Psoas muscle (tissue), 7 donors: ENCODE measurements at regions not wholly inside any gene's neighbourhood (a gene's known extent, or its start where the extent isn't known, plus 50 kb on each side); places are given as distances from the start of the nearest gene placed in this dataset.
"Not testable (repeated sequence)": the region's sequence is repeated elsewhere in the genome, so short reads cannot be mapped to it uniquely, and the experiment has no call there.

Experiments used
- ATAC-seq, 4 donors: fragments of 200-7000 bp; cut with Tn5 transposase; one replicate each; pipeline ENCODE4 v1.9.1; 2020; ENCODE audit warnings: moderate library complexity in 3 of 4, mild to moderate bottlenecking in 2 of 4
- DNase-seq, 2 donors: peaks; one replicate each; pipeline ENCODE4 v3.0.0-alpha.2; 2020
- H3K27ac ChIP-seq: fragments of 200-600 bp; one replicate; pipeline ENCODE4 v1.8.0; 2022
- H3K27me3 ChIP-seq, 3 donors: fragments of 200-600 bp in 1 of 3; one replicate each; pipeline versions ENCODE4 v1.6.1 to v1.8.0; 2013 to 2022; ENCODE audit warnings: low read length in 2 of 3, mild to moderate bottlenecking in 2 of 3, moderate library complexity in 1 of 3; ENCODE audit not compliant: insufficient read depth in 3 of 3
- H3K36me3 ChIP-seq, 2 donors: fragments of 200-600 bp in 1 of 2; one replicate each; pipeline versions ENCODE4 v1.6.1 to v1.8.0; 2013 to 2022; ENCODE audit warnings: low read depth in 1 of 2, mild to moderate bottlenecking in 1 of 2, moderate library complexity in 1 of 2; ENCODE audit not compliant: insufficient read depth in 1 of 2
- H3K4me1 ChIP-seq: fragments of 200-600 bp; one replicate; pipeline ENCODE4 v1.8.0; 2022
- H3K4me3 ChIP-seq: fragments of 200-600 bp; one replicate; pipeline ENCODE4 v1.8.0; 2022; ENCODE audit warnings: mild to moderate bottlenecking
- H3K9me3 ChIP-seq: fragments of 200-600 bp; one replicate; pipeline ENCODE4 v1.8.0; 2022
- WGBS, 3 donors: extraction: QIAGEN DNeasy Blood & Tissue Kit; methylation state at CpG; one replicate each; pipeline versions ENCODE4 v1.1.6 to v1.1.7; 2013; 5-methylcytosine and 5-hydroxymethylcytosine counted together
- intact Hi-C, 2 donors: fragments of 100-400 bp; cut with DNase I; formaldehyde crosslinking; loops; one replicate each; pipeline versions ENCODE4 v1.11.0 to v1.14.2; 2022
- TF ChIP-seq, protein P1 (sequence below): fragments of 200-600 bp; IDR thresholded peaks from one replicate; pipeline ENCODE4 v1.8.0; 2022; ENCODE audit warnings: antibody characterized with exemption
- donor health status: healthy with polysubstance abuse.
- donor health status: DM: no; HTN: no; CAD: no; lungs with moderate emphysema.
- donor health status: Bipolar disorder and iron deficiency.
- donor health status: healthy.
- donor health status: DM: yes; HTN: yes; CAD: no.
- donor health status: DM: no; HTN: no; CAD: no.
- donor health status: DM: yes; HTN: yes; CAD: no.

DNA sequence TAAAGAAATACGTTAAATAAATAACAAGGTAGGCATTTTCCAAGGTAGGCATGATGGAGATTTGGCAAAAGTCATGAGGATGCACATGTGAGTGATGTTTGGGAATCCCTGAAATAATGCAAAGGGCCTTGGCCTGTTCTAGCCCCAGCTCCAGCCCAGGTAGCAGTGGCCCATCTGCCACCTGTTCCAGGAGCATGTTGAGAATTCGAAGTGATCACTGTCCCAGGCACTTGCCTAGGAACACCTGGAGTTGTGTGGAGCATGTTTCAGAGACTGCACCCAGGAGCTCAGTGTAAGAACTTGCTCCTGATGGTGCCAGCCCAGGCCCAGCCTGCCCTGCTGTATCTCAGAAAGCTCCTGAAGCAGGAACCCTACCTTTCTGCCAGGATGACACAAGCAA lies 201.4 kb downstream of the NPIPB11 start:
- WGBS, 3 donors, result 89 to 98% (median 96%) methylated on average over 2 of the region's 2 CpGs
- H3K27ac ChIP-seq, H3K4me3 ChIP-seq, H3K9me3 ChIP-seq, H3K4me1 ChIP-seq, H3K36me3 ChIP-seq, H3K27me3 ChIP-seq, intact Hi-C loops, ATAC-seq, DNase-seq: not testable (repeated sequence)

GRCh38 chr16:29204806-29205135 lies 201.7 kb downstream of the NPIPB11 start:
- Histone ChIP-seq H3K27me3 (no peaks in the 10 kb centered on the region), H3K27ac (no peak overlapping the region), H3K9me3 (no peaks in the 10 kb centered on the region), H3K4me1 (no peaks in the 10 kb centered on the region), H3K4me3 (no peak overlapping the region), H3K36me3 (no peaks in the 10 kb centered on the region)
- DNase-seq (no peak), ATAC-seq (no peak)
- TF ChIP-seq, protein P1, sequence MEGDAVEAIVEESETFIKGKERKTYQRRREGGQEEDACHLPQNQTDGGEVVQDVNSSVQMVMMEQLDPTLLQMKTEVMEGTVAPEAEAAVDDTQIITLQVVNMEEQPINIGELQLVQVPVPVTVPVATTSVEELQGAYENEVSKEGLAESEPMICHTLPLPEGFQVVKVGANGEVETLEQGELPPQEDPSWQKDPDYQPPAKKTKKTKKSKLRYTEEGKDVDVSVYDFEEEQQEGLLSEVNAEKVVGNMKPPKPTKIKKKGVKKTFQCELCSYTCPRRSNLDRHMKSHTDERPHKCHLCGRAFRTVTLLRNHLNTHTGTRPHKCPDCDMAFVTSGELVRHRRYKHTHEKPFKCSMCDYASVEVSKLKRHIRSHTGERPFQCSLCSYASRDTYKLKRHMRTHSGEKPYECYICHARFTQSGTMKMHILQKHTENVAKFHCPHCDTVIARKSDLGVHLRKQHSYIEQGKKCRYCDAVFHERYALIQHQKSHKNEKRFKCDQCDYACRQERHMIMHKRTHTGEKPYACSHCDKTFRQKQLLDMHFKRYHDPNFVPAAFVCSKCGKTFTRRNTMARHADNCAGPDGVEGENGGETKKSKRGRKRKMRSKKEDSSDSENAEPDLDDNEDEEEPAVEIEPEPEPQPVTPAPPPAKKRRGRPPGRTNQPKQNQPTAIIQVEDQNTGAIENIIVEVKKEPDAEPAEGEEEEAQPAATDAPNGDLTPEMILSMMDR, result no peak
- intact Hi-C loops, result no loop called here
- 86 to 98% (median 93%) methylated on average over 6 of the region's 6 CpGs for WGBS, 3 donors

GRCh38 chr16:29203933-29204805 lies 202.3 kb downstream of the NPIPB11 start:
- H3K36me3 ChIP-seq, intact Hi-C loops, H3K27ac ChIP-seq, ATAC-seq, H3K4me3 ChIP-seq, H3K27me3 ChIP-seq, DNase-seq, H3K9me3 ChIP-seq, H3K4me1 ChIP-seq: not testable (repeated sequence)
- WGBS, 3 donors, result 82 to 90% (median 87%) methylated on average over 17 to 19 of the region's 19 CpGs

DNA sequence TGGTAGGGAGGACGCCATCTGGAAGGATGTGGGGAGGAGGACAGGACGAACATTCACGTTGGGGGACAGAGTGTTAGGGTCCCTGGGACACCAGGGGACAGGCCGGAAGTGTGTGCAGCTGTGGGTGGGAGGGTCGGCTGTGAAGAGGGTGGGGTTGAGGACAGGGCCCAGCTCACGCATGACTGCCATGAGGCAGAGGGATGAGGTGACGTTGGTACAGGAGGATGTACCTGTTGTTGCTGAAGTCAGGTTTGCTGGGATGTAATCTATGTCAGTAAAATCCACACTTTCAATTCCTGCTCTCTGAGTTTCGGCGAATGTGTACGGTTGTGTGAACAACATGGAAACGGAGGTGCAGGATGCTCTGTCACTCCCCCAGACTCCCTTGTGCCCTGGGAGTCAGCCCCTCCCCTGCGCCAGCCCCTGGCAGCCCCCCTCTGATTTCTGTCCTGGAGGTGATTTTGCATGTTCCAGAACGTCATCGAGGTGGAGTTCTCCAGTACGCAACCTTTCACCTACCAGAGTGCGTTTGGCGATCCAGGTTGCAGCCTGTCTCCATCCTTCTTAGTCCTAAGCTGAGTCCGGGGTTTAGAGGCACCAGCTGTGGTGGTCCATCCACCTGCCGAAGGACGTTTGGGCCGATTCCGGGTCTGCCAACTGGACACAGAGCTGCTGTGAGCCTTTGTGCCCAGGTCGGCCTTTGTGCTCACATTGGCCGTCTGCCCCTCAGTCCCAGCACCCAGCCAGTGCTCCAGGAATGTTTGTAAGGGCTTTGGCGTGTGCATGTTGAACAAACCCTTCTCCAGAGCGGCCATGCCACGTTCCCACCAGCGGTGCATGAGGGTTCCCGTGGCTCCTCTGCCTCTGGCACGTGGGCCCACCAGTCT lies 203.2 kb downstream of the NPIPB11 start:
- H3K36me3 ChIP-seq, H3K9me3 ChIP-seq, H3K27ac ChIP-seq, ATAC-seq, H3K4me1 ChIP-seq, DNase-seq, H3K4me3 ChIP-seq, H3K27me3 ChIP-seq, intact Hi-C loops: not testable (repeated sequence)
- WGBS, 3 donors, result 78 to 86% (median 81%) methylated on average over 28 to 30 of the region's 30 CpGs

GRCh38 chr16:29202642-29203041 lies 203.9 kb downstream of the NPIPB11 start:
- DNase-seq, H3K9me3 ChIP-seq, H3K36me3 ChIP-seq, H3K27ac ChIP-seq, ATAC-seq, H3K4me1 ChIP-seq, H3K27me3 ChIP-seq, intact Hi-C loops, H3K4me3 ChIP-seq: not testable (repeated sequence)
- WGBS, 3 donors, result 51 to 66% (median 52%) methylated on average over 9 to 10 of the region's 10 CpGs

- WGBS, 3 donors, result 36 to 59% (median 40%) methylated on average over 6 to 8 of the region's 8 CpGs
- H3K27me3 ChIP-seq, H3K36me3 ChIP-seq, H3K27ac ChIP-seq, H3K9me3 ChIP-seq, H3K4me1 ChIP-seq, intact Hi-C loops, H3K4me3 ChIP-seq: not testable (repeated sequence)
- ATAC-seq (peak in 3 of 4 donors; percentile 34 to 73 (median 48)), DNase-seq (peak; percentile 65 to 75)
Measured at GRCh38 chr16:29202025-29202632, 204.4 kb downstream of the NPIPB11 start.

DNA sequence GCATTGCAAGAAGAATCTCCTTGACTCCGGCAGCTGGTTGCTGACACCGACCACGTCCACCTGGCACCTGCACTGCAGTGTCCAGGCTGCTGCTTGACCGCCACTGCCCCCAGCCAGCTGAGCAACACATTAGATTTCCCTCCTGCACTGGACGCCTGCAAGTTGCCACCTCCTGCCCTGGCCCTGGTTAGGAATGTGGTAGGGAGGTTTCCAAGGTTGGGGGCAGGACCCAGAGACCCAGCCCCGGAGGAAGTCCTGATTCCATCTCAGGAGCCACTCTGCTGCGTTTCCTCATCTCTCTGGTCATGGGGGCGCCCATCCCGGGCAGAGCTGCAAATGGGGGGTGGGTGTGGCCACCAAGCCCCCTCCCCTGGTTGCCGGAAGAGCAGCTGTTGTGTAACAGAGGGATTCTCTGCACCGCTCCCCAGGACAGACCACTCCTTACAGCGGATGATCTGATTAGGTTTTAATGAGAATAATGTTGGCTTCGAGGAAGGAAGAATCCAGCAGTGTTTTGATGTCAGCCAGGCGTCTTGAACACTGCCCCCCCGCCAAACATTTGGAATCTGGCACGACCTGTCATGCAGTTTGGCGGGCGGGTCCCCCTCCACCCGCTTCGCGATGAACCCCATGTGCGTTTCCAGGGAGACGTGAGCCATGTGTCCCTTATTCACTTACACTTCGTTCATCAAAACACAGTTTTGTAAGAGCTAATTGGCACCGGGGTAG lies 205.1 kb downstream of the NPIPB11 start:
- intact Hi-C loops, H3K27ac ChIP-seq, H3K27me3 ChIP-seq, H3K4me3 ChIP-seq, H3K9me3 ChIP-seq, H3K4me1 ChIP-seq, H3K36me3 ChIP-seq: not testable (repeated sequence)
- peak in 2 of 4 donors; percentile 22 to 53 for ATAC-seq
- WGBS, 3 donors, result 36 to 48% (median 42%) methylated on average over 25 of the region's 25 CpGs
- peak; percentile 66 to 76 for DNase-seq

GRCh38 chr16:29200681-29201080 lies 205.8 kb downstream of the NPIPB11 start:
- H3K27ac ChIP-seq, H3K36me3 ChIP-seq, H3K9me3 ChIP-seq, DNase-seq, H3K4me3 ChIP-seq, intact Hi-C loops, H3K27me3 ChIP-seq, ATAC-seq, H3K4me1 ChIP-seq: not testable (repeated sequence)
- 80 to 89% (median 85%) methylated on average over 9 of the region's 9 CpGs for WGBS, 3 donors

DNA sequence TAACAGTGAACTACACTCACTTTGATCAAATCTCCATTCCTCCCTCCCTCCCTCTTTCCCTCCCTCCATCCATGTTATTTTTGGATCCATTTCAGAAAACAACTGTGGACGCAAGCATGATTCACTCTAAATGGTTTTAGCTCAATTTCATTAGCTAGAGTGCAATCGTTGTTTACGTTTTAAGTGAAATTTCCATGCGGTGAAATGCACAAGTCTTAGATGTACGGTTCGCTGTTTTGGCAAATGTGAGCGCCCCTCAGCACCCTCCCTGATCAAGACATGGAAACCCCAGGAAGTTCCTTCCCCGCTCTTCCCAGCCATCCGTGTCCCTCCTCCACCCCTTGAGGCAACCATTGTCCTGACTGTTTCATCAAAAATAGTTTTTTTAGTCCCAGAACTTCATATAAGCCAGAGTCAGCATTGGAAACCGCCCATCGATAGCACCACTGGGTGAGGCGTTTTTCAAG lies 206.3 kb downstream of the NPIPB11 start:
- intact Hi-C loops, H3K27ac ChIP-seq: not testable (repeated sequence)
- 71 to 80% (median 80%) methylated on average over 10 to 11 of the region's 12 CpGs for WGBS, 3 donors

More for the DNA sequence above, 206.3 kb downstream of the NPIPB11 start:
- not testable (repeated sequence) for H3K4me1 ChIP-seq, H3K36me3 ChIP-seq, H3K27me3 ChIP-seq, H3K4me3 ChIP-seq, DNase-seq, H3K9me3 ChIP-seq
- ATAC-seq, result peak in 2 of 4 donors; percentile 29 to 31
